NB4 (cell line): ENCODE measurements at regions not wholly inside any gene's neighbourhood (a gene's known extent, or its start where the extent isn't known, plus 50 kb on each side); places are given as distances from the start of the nearest gene placed in this dataset.

Experiments used
- POLR2A ChIP-seq: IDR thresholded peaks from 2 replicates; pipeline ENCODE4 v1.6.1; 2011; ENCODE audit warnings: mild to moderate bottlenecking; ENCODE audit not compliant: insufficient read length; ENCODE audit errors: extremely low read depth
- TF ChIP-seq, protein P1 (sequence below): IDR thresholded peaks from one replicate; pipeline ENCODE4 v1.5.1; 2012; ENCODE audit warnings: low read depth, low read length

DNA sequence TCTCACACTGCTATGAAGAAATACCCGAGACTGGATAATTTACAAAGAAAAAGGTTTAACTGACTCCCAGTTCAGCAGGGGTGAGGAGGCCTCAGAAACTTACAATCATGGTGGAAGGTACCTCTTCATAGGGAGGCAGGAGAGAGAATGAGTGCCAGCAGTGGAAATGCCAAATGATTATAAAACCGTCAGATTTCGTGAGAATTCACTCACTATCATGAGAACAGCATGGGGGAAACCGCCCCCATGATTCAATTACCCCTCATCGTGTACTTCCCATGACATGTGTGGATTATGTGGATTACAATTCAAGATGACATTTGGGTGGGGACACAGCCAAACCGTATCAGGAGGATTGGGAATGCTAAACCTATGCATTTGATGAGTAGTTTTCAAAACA lies 380.3 kb upstream of the SPHKAP start:
- TF ChIP-seq POLR2A: no peak
- TF ChIP-seq, protein P1, sequence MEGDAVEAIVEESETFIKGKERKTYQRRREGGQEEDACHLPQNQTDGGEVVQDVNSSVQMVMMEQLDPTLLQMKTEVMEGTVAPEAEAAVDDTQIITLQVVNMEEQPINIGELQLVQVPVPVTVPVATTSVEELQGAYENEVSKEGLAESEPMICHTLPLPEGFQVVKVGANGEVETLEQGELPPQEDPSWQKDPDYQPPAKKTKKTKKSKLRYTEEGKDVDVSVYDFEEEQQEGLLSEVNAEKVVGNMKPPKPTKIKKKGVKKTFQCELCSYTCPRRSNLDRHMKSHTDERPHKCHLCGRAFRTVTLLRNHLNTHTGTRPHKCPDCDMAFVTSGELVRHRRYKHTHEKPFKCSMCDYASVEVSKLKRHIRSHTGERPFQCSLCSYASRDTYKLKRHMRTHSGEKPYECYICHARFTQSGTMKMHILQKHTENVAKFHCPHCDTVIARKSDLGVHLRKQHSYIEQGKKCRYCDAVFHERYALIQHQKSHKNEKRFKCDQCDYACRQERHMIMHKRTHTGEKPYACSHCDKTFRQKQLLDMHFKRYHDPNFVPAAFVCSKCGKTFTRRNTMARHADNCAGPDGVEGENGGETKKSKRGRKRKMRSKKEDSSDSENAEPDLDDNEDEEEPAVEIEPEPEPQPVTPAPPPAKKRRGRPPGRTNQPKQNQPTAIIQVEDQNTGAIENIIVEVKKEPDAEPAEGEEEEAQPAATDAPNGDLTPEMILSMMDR: no peak
